ENCODE measurements at regions not wholly inside any gene's neighbourhood (a gene's known extent, or its start where the extent isn't known, plus 50 kb on each side); places are given as distances from the start of the nearest gene placed in this dataset.

DNA sequence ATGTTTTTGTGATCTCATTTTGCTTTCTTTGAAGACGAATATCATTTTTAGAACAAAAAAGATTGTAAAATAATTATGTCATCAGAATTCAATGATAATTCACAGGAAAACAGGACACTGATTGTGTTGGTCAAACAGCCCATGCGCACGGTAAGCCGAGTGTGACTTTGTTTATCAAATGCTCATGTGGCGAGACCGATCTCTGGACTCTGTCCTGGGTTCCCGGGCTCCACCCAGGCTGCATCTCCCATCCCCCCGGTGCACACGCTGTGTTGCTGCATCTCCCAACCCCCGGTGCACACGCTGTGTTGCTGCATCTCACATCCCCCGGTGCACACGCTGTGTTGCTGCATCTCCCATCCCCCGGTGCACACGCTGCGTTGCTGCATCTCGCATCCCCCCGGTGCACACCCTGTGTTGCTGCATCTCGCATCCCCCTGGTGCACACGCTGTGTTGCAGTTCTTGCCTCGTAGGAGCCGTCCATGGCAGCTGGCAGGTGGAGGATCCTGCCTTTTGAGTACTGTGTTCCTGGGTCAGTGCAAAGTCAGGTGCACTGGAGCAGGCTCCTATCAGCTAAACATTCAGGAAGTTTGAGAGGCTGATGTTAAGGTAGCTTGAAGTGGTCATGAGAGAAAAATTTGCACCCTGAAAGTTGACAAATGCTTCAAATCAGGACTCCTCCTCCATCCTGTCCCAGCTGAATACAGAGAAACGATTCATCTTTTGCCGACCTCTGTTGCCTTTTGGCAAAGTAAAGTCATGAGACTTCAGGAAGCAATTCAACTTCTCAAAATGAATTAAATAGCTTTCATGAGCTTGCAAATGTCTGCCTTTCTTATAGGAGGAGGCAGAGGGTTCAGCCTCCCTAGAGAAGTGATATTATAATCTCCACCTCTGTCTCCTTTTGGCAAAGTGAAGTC is 77.1 kb upstream of the FRMD1 start:
- H3K4me3 ChIP-seq (ENCODE audit: control extremely low read depth in 1 of 5, extremely low read depth in 1 of 5, insufficient read depth in 1 of 5, low read depth in 2 of 5, low read length in 4 of 5), result no peak overlapping the region
- no peaks in the 10 kb centered on the region for H3K9me3 ChIP-seq (ENCODE audit: control extremely low read depth in 1 of 3, control insufficient read depth in 2 of 3, insufficient read depth in 1 of 3, low read length in 2 of 3)
- H3K79me2 ChIP-seq (ENCODE audit: control insufficient read depth, insufficient read depth, low read length), result no peaks in the 10 kb centered on the region
- no peak overlapping the region for H2AFZ ChIP-seq (ENCODE audit: insufficient read depth, low read depth, low read length, poor library complexity, severe bottlenecking)
- no peaks in the 10 kb centered on the region for H3K27me3 ChIP-seq (replicated peaks in 1 of 4; ENCODE audit: control extremely low read depth in 1 of 4, control insufficient read depth in 3 of 4, insufficient read depth in 4 of 4, low read length in 3 of 4)
- no peak overlapping the region for H3K4me2 ChIP-seq (replicated peaks; ENCODE audit: low read depth, low read length, poor library complexity, severe bottlenecking)
- ChIA-PET POLR2A (no interaction called here), CTCF (no interaction called here)
- intact Hi-C loops (cut with micrococcal nuclease), result no loop called here
- no peaks in the 10 kb centered on the region for H3K9me3 Mint-ChIP-seq (ENCODE audit: insufficient read depth)
- no peak overlapping the region for H3K4me3 Mint-ChIP-seq
- ATAC-seq (ENCODE audit: low read depth), result no peak
- H3K36me3 ChIP-seq (replicated peaks in 1 of 2; ENCODE audit: control extremely low read depth in 1 of 2, control insufficient read depth in 1 of 2, extremely low read depth in 1 of 2, insufficient read depth in 2 of 2, low read length in 1 of 2), result no peaks in the 10 kb centered on the region
- 93% methylated on average over 21 of the region's 24 CpGs for WGBS (ENCODE audit: insufficient coverage)
- H3K4me1 Mint-ChIP-seq, result no peaks in the 10 kb centered on the region
- H3K27ac ChIP-seq (ENCODE audit: low read length in 2 of 2), result no peak overlapping the region
- H3K9ac ChIP-seq (ENCODE audit: low read length), result no peak overlapping the region
- DNase-seq, result no peak
- H3K27me3 Mint-ChIP-seq, result peaks cover 7% of the 10 kb centered on the region
- H3K4me1 ChIP-seq (ENCODE audit: control insufficient read depth in 2 of 2, insufficient read depth in 2 of 2, low read length in 2 of 2), result no peaks in the 10 kb centered on the region
- no peak overlapping the region for H3K27ac Mint-ChIP-seq
- no peaks in the 10 kb centered on the region for H4K20me1 ChIP-seq (ENCODE audit: control insufficient read depth, insufficient read depth, low read length, poor library complexity, severe bottlenecking)
- TF ChIP-seq, protein P1, sequence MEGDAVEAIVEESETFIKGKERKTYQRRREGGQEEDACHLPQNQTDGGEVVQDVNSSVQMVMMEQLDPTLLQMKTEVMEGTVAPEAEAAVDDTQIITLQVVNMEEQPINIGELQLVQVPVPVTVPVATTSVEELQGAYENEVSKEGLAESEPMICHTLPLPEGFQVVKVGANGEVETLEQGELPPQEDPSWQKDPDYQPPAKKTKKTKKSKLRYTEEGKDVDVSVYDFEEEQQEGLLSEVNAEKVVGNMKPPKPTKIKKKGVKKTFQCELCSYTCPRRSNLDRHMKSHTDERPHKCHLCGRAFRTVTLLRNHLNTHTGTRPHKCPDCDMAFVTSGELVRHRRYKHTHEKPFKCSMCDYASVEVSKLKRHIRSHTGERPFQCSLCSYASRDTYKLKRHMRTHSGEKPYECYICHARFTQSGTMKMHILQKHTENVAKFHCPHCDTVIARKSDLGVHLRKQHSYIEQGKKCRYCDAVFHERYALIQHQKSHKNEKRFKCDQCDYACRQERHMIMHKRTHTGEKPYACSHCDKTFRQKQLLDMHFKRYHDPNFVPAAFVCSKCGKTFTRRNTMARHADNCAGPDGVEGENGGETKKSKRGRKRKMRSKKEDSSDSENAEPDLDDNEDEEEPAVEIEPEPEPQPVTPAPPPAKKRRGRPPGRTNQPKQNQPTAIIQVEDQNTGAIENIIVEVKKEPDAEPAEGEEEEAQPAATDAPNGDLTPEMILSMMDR (IDR thresholded peaks at IDR 0.05), result no peak
- TF ChIP-seq EZH2 (IDR thresholded peaks at IDR 0.05; ENCODE audit: borderline replicate concordance, insufficient read depth, low read depth, low read length, poor library complexity, severe bottlenecking), result no peak

DNA sequence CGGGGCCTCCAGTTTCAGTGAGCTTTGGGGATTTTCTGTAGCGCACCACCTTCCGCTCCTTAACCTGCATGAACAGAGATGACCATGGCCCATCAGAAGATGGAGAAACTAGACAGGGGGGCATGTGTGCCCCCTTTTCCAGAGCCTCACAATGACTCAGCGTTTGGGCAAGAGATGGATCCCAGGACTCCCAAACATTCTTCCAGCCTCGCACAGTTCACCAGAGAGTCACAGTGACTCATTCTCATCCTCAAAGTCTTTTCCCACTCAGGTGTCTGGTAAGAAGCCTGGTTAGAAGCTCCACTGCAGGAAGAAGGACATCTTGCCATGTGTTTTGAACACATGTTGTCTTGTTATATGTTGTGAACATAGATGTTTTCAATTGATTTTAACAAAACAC is 76.2 kb upstream of the FRMD1 start:
- TF ChIP-seq EZH2 (IDR thresholded peaks at IDR 0.05; ENCODE audit: borderline replicate concordance, insufficient read depth, low read depth, low read length, poor library complexity, severe bottlenecking), result no peak
- TF ChIP-seq, protein P1 (IDR thresholded peaks at IDR 0.05), result no peak
- peaks cover 7% of the 10 kb centered on the region for H3K27me3 Mint-ChIP-seq
- H3K27ac ChIP-seq (ENCODE audit: low read length in 2 of 2), result no peak overlapping the region
- 89% methylated on average over 5 of the region's 5 CpGs for WGBS (ENCODE audit: insufficient coverage)
- ATAC-seq (ENCODE audit: low read depth), result no peak
- DNase-seq, result no peak
- H3K36me3 ChIP-seq (replicated peaks in 1 of 2; ENCODE audit: control extremely low read depth in 1 of 2, control insufficient read depth in 1 of 2, extremely low read depth in 1 of 2, insufficient read depth in 2 of 2, low read length in 1 of 2), result no peaks in the 10 kb centered on the region
- ChIA-PET POLR2A (no interaction called here), CTCF (no interaction called here)
- no peaks in the 10 kb centered on the region for H3K4me1 Mint-ChIP-seq
- H3K4me2 ChIP-seq (replicated peaks; ENCODE audit: low read depth, low read length, poor library complexity, severe bottlenecking), result no peak overlapping the region
- no peaks in the 10 kb centered on the region for H3K27me3 ChIP-seq (replicated peaks in 1 of 4; ENCODE audit: control extremely low read depth in 1 of 4, control insufficient read depth in 3 of 4, insufficient read depth in 4 of 4, low read length in 3 of 4)
- H3K9me3 ChIP-seq (ENCODE audit: control extremely low read depth in 1 of 3, control insufficient read depth in 2 of 3, insufficient read depth in 1 of 3, low read length in 2 of 3), result peaks cover 0 to 6% (median 0%) of the 10 kb centered on the region in 3 donors
- no peaks in the 10 kb centered on the region for H3K79me2 ChIP-seq (ENCODE audit: control insufficient read depth, insufficient read depth, low read length)
- intact Hi-C loops (cut with micrococcal nuclease), result no loop called here
- no peak overlapping the region for H2AFZ ChIP-seq (ENCODE audit: insufficient read depth, low read depth, low read length, poor library complexity, severe bottlenecking)
- H3K4me1 ChIP-seq (ENCODE audit: control insufficient read depth in 2 of 2, insufficient read depth in 2 of 2, low read length in 2 of 2), result no peaks in the 10 kb centered on the region
- H3K9ac ChIP-seq (ENCODE audit: low read length), result no peak overlapping the region
- no peaks in the 10 kb centered on the region for H3K9me3 Mint-ChIP-seq (ENCODE audit: insufficient read depth)
- H4K20me1 ChIP-seq (ENCODE audit: control insufficient read depth, insufficient read depth, low read length, poor library complexity, severe bottlenecking), result no peaks in the 10 kb centered on the region
- H3K4me3 Mint-ChIP-seq, result no peak overlapping the region
- no peak overlapping the region for H3K4me3 ChIP-seq (ENCODE audit: control extremely low read depth in 1 of 5, extremely low read depth in 1 of 5, insufficient read depth in 1 of 5, low read depth in 2 of 5, low read length in 4 of 5)
- no peak overlapping the region for H3K27ac Mint-ChIP-seq
